Islet precursor cell (in vitro differentiated cells): ENCODE measurements at regions not wholly inside any gene's neighbourhood (a gene's known extent, or its start where the extent isn't known, plus 50 kb on each side); places are given as distances from the start of the nearest gene placed in this dataset.
A peak's percentile ranks its signal among the peaks of the same experiment; 100 is the strongest.
"Not testable (repeated sequence)": the region's sequence is repeated elsewhere in the genome, so short reads cannot be mapped to it uniquely, and the experiment has no call there.

ENCODE experiments used
- DNase-seq: peaks from one replicate; pipeline ENCODE4 v3.0.0-alpha.2; 2018

DNA sequence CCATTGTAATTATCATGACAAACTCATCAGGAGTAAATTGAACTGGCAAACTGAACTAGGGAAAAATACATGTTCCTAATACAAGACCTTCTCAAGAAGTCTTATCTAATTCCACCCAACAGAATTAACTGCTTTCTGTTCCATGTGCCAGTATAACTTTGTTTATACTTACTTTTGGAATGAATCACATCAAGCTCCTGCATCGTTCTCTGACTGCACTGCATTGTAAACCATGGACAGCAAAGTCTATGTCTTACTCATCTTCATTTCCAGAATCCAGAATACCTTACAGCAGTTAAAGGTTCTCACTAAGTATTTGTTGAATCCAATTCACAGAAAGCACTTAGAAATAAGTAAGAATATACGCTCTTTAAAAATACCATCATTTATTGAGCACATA is 102.8 kb downstream of the PLK2 start:
- DNase-seq, result no peak

DNA sequence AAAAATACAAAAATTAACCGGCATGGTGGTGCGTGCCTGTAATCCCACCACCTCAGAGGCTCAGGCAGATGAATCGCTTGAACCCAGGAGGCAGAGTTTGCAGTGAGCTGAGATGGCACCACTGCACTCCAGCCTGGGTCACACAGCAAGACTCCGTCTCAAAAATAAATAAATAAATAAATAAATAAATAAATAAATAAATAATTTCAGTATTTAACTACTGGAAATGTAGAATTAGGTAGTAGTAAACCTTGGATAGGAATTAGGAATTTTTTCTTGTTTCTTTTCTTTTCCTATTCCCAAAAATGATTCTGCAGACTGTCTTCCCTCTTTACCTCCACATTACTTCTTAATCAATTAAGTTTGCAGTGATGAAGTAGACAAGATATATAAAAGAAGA is 103.2 kb downstream of the PLK2 start:
- DNase-seq, result no peak

DNA sequence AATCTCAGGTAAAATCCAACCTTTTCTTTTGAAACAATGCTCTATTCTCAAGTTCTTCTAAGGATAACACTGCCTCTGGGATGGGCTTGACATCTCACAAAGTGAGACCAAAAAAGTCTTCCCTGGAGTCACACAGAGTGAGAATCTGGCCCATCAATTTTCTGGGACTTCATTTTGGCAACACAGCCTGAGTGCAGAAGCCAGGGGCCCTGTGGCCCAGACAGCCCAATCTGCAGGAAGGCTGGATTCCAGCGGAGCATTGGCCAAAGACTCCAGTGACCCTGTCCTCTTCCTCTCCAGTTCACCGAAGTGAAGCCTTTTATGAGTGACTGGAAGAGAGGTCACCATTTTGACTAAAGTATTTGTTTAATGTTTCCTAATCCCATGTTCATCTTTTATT is 105.1 kb downstream of the PLK2 start:
- DNase-seq, result no peak

DNA sequence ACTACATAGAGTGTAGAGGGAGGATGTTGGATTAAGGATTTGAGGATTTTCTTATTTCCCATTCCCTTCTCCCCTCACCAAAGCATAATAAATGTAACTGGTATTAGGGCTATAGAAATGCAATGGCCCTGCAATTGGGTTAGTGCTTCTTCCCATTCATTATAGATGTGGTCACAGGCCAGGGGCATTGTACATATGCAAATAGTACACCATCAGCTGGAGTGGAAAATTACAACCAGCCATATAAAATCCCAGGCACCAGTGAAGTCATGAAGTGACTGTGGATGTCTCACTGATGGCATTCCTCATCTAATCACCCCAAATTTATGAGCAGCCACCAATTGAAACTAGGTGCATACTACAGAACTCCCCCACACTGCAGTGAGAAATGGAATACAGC is 105.9 kb downstream of the PLK2 start:
- no peak for DNase-seq

DNA sequence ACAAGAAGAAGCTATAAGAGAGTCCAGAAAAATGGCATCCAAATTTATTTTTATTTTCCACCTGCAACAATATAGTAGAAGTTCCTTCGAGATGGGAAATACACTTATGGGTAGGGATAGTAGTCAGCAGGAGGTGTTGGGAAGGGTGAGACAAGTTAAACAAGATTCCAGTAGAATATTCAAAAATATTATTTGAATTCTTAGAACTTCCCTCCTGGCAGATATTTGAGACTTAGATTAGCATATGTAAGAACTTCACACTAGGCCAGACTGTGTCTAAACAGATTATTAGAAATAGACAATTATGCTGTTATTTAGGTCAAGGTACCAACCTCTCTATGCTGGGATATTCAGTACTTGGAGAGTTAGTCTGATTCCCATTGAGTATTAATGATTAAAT is 108.7 kb downstream of the PLK2 start:
- DNase-seq, result no peak

DNA sequence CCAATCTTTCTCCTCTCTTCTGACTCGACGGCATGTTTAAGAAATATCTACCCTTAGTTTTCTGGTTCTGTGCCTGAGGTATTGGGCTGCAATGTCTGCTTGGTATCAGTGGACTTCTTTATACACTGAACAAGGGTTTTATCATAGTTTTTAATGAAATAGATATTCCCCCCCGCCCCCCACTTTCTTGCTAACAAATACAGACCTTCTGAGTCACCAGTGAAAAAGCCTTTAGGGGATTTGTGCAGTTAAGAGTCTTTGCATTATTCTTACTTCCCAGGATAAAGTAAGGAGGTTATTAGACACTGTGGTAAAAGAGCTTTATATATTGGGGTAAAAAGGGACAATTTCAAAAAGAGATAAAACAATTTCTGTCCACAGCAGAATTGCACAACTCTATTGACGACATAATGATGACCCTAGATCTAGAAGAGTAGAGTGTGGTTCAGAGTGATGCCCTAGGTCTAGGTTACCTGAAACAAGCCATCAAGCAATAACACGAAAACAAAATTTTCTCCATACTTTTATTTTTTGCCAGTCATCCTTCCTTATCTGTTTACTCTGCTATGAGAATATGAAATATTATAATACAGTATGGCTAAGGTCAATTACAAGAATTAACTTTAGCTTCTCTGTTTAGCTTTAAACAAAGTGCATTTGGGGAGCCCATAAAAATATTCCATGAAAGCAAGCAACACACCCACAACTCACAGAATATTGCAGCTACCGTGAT is 110.7 kb downstream of the PLK2 start:
- no peak for DNase-seq

DNA sequence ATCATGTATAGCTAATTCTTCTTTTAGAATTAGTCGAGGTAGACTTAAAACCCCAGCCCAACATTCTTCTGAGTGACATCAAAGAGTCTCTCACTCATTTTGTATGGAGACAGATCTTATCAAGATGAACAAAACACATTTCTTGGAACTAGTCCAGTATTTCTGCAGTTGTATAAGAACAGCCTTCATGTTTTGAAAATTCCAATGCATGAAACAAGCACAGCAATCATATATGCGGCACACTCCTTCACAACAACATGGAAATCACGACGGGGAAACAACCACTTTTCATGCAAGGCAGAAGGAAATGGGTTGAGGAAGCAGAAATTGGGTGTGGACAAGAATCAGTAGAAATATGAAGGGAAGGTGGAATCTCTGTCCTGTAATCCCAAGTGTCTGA is 113.8 kb downstream of the PLK2 start:
- DNase-seq, result no peak

DNA sequence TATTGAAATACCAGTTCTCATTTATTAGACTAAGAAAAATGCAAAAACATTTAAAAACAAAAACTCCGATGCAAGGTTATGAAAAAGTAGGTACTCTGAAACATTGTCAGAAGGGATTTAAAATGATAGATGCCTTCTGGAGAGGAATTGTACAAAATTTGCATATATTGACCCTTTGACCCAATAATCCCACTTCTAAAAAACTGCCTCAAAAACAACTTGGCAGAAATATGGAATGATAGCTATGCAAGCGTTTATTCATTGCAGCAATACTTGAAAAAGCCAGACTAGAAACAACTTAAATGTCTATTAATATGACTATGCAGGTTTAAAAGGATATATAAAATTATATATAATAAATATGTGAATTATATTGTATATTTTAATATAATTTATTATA is 118.4 kb downstream of the PLK2 start:
- DNase-seq, result no peak

DNA sequence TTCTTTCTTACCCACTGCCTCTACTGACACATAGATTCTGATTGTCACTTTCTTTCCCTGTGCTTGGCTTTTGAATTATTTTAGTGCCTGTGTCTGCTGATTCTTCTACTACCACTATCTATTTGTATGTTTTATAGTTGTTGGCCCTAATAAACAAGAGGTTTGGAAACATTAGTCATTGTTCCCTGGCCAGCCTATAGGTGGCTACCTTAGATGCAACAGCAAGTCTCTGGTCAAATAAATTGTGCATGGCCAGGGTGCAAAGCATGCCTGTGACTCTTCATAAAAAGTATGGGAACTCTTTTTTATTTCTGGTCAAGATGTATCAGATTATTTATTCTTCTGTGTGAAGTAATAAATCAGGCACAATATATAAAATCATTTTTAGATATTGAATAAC is 124.4 kb downstream of the PLK2 start:
- no peak for DNase-seq

DNA sequence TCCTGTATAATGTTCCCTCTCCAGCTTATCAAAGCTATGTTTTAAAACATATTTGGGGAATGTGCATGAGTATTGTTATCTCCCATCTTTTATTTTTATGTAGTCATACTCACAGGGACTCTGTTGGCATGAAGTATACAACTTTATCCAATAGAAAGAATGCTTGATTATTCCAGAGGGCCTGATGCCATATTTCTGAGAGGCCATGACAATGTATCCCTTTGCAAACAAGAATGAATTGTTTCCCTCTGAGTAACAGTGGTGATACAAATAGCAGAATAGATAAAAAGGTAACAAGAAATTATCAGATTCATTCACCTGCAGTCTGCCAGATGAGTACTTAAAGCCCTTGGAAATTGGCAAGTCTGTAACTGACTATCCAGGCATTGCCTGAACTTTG is 125.9 kb downstream of the PLK2 start:
- DNase-seq, result no peak

DNA sequence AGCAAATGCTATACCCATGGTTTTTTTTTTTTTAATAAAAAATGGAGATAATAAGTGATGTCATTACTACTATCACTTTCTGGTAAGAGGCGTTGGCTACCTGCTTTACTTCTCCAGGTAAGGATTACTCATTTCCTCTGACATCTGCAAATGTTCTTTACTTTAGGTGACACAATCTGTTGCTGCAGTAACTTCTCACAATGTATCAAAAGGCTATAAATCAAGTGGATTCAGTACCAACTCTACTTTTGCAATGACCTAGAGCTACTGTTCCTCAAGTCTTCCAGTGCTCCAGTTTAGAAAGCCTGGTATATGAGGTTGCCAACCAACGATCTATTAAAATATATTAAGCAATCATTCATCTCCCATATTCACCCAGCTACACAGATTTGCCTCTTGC is 129.1 kb downstream of the PLK2 start:
- no peak for DNase-seq

DNA sequence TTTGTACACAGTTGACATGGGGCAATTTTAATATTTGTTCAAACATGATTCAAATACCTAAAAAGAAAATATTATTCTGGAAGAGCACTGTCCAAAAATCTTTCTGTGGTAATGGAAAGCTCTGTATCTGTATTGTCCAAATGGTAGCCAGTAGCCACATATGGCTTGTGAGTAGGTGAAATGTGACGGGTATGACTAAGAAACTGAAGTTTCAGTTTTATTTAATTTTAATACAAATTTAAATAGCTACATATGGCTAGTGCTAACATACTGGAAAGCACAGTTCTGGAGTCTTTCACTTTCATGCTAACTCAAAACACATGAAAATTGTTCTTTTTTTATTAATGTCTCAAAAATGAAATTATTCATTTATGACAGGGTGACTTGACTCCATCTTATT is 132.6 kb downstream of the PLK2 start:
- no peak for DNase-seq

DNA sequence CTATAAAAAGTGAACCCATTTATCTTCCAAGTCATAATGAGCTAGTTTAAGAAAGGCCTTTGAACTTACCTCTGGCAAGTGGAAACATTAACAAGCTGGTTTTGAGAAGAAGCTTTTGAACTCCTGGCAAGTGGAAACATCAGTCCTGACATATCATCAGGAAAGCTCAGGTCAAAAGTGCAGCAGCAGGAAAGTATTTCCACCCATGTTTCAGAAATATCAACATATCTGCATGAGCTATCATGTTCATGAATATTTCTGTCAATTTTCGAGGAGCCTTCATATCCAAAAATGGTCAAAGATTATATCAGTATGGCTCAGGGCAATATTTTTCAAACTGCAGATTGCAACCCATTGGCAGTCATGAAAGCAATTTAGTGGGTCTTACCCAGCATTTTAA is 133.9 kb downstream of the PLK2 start:
- DNase-seq, result no peak

DNA sequence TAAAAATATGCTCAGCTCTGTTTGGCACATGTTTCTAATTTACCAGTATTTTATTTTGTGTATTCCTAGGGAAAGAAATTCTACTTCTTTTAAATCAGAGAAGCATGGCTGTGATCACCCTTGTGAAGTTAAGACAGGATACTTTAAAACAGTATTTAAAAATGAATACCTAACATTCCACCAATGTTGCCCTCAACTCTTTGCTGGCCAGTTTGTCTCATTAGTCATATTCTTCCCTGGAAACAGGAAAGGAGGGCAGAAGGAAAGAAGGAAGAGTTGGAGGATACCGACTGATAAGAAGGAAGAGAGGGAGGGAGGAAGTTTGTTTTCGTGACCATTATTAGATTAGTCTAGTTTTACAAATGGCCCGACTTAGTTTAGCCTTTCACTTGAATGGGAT is 137.4 kb downstream of the PLK2 start:
- no peak for DNase-seq

DNA sequence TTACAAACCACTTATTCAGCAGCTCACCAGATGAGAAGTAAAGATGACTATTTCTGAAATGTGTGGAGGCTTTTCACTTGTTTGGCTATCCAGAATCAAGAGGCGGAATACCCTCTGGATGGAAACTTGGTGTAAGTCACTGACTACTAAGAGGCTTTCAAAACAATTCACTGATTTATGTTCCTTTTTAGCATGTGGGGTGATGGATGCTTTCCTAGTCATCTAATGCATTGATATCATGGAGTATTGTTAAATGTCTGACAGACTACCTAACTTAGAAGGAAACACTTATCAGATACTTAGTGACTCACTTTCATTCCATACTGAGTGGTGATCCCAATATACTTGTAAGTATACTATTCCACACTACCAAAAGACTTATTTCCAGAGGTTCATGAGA is 141.4 kb downstream of the PLK2 start:
- no peak for DNase-seq

DNA sequence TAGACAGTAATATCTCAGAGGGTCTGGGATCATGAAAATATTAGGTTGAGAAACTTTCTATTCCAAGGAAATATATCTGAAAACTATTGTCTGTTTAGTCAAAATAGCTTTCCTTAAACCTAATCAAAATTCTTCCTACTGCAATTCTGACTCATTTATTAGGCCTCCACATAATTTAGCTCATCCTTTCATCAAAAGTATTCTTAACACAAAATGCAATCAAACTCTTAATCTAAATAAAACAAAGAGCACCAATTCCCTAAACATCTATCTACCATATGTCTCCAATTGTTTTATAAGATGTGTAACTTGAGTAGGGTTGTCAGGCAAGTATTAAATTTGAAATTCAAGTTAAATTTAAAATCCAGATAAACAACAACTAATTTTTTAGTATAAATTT is 142.1 kb downstream of the PLK2 start:
- no peak for DNase-seq

DNA sequence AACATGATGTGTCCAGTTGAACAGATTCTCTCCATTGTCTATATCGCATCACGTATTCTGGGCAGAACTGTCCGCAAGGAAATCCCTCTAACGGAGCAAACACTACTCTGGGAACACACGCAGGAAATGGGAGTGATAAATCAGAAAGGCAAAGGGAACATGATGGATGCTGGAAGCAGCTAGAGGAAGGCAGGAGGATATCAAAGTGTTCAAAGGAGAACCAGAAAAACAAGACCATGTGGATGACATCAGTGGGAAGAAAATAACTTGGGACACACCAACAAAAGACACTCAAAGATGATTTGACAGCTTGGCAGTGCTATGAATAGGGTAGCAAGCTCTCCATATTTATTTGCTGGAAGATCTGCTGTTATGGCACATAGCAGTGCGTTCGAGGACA is 142.9 kb downstream of the PLK2 start:
- no peak for DNase-seq

DNA sequence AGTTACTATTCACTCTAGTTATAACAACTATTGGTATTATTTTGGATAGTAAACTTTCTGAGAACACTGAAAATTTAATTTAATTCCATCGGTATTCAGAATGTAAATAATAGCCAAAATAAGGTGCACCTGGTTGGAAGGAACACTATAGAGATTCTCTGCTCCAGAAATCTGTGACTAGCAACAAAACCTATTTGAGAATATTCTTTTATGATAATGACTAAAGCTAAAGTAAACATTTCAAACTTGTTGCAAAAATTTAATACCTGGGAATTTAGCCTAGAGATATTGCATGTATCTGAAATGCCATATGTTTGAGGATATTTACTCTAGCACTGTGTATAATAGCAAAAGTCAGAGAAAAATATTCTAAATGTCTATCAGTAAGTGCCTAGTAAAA is 144.1 kb downstream of the PLK2 start:
- DNase-seq, result no peak

DNA sequence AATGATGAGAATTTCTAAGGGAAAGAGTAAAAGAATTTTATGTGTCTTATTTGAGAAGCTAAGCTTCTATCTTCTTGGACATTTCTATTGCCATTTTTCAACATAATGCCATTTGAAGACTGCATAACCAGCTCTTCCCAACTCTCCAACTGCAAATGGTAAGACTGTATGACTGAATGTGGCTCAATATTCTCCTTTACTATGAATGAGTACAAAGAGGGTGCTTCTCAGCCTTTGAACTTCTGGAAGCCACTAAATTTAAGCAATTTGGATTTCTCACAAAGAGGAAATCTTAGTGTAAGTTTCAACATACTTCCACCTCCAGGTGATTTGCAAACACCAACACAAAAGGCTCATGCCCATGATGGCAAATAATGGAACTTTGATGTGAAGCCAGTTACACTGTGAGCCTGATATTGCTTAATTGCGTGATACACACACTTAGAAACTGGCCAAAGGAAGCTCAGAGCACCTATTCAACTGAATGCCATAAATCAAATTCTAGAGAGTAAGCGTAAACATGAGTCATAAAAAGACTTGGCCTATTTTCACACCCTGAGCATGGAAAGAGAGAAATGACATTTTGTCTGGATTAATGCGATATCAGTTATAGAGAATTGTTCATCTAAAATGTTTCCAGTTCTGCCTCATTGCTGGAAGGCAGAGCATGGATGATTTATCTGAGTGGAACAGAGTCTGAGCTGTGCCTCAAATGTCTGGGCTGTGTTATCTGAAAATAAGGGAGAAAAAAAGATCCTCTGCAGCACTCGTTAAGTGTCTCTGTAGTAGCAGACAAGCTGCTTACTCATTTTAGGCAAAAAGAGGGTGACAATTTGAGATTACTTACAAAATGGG is 145.3 kb downstream of the PLK2 start:
- no peak for DNase-seq

DNA sequence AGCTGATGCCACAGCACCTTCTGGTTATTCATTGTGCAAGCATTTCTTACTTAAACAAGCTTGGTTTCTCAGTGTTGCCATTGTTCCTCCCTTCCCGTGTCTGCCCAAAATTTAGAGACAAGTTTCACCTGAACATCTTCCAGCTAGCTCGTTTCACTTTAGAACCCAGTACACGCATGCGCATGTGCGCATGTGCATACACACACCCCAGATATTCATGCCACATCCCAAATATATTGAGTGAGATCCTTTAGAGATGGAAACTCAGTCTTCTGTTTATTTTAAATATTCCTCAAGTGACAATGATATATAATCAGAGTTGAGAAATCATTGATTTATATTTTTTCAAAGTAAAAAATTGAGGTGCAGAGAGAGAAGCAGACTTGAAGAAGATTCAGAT is 147.6 kb downstream of the PLK2 start:
- no peak for DNase-seq

DNA sequence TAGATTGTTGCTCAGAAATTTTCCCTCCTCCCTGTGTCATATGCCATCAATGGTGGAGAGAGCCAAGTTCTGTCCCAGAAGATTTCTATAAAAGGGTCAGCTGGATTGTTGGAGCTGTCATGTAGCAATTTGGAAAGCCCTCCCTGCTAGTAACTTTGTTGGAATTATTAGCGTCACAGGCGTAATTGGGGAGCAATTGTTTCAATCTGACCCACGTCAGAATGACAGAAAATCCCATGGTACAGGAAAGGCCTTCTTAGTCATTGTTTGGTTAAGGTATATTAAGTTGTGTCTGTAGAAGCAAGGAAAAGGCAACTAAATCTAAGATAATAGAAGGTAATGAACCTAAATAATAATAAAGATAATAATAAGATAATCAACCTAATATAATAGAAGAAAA is 148.4 kb downstream of the PLK2 start:
- no peak for DNase-seq

DNA sequence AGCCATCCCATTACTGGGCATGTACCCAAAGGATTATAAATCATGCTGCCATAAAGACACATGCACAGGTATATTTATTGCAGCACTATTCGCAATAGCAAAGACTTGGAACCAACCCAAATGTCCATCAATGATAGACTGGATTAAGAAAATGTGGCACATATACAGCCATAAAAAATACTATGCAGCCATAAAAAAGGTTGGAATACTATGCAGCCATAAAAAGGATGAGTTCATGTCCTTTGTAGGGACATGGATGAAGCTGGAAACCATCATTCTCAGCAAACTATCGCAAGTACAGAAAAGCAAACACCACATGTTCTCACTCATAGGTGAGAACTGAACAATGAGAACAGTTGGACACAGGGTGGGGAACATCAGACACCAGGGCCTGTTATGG is 151.5 kb downstream of the PLK2 start:
- not testable (repeated sequence) for DNase-seq

DNA sequence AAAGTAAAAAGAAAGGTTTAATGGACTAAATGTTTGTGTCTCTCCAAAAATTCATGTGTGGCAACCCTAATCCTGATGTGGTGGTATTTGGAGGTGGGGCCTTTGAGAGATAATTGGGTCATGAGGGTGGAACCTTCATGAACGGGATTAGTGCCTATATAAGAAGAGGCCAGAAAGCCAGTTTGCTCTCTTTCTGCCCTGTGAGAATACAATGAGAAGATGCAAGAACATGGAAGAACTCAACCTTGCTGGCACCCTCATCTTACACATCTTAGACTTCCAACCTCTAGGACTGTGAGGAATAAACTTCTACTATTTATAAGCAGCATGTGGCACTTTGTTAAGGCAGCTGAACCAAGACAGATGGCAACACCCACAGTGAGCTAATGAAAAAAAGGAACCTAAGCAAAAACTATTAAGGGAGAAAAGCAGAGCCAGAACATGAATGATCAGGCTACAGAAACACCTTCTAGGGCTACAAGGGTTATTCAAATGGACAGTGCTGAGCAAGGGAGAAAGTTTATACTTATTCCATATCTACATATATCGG is 159.5 kb downstream of the PLK2 start:
- DNase-seq, result no peak

DNA sequence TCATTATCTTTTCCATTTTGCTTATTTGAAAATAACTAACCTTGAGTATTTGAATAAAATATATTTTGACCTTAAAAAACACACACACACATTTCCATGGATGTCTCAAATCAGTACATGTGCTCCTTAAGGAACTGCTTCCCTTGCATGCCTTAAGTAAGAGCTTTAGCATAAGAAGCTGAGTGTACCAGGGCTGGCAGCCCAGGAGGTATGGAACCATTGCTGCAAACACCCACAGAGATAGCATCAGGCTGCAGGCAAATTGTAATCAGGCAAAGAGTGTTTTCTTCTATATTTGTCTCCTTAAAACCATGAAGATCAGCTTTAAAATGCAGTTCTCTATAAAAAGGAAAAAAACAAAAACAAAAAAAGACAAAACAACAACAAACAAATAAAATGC is 160.6 kb downstream of the PLK2 start:
- peak; percentile 50 for DNase-seq
